ENCODE measurements at regions not wholly inside any gene's neighbourhood (a gene's known extent, or its start where the extent isn't known, plus 50 kb on each side); places are given as distances from the start of the nearest gene placed in this dataset.
A peak's percentile ranks its signal among the peaks of the same experiment; 100 is the strongest.
"Not testable (repeated sequence)": the region's sequence is repeated elsewhere in the genome, so short reads cannot be mapped to it uniquely, and the experiment has no call there.

DNA sequence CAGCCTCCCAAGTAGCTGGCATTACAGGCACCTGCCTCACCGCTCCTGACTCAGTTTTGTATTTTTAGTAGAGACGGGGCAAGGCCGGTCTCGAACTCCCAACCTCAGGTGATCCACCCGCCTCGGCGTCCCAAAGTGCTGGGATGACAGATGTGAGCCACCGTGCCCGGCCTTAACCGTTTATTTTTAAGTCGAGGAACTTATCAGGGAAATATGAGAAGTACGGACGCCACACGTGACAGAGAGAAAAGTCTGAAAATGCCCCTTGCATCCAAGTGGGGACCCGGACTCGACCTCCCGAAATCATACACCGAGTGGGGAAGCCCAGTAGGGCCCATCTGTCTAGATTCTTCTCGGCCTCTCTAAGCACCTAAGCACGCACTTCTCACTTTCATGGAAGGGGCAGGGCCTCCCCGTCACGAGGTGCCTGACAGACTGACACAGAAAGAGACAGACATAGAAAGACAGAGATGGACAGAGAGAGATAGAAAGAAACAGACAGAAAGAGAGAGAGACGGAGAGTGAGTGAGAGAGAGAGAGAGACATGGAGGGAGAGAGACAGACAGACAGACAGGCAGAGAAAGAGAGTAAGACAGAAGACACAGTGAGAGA is 756.5 kb upstream of the DEFB115 start (continued):
- TF ChIP-seq, protein P1, sequence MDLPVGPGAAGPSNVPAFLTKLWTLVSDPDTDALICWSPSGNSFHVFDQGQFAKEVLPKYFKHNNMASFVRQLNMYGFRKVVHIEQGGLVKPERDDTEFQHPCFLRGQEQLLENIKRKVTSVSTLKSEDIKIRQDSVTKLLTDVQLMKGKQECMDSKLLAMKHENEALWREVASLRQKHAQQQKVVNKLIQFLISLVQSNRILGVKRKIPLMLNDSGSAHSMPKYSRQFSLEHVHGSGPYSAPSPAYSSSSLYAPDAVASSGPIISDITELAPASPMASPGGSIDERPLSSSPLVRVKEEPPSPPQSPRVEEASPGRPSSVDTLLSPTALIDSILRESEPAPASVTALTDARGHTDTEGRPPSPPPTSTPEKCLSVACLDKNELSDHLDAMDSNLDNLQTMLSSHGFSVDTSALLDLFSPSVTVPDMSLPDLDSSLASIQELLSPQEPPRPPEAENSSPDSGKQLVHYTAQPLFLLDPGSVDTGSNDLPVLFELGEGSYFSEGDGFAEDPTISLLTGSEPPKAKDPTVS (IDR thresholded peaks at IDR 0.05; ENCODE audit: low read depth, low read length), result no peak
- TF ChIP-seq MYB (IDR thresholded peaks at IDR 0.05; ENCODE audit: borderline replicate concordance, low read depth, low read length) (no peak), PML (IDR thresholded peaks at IDR 0.05; ENCODE audit: low read length) (no peak)
- TF ChIP-seq, protein P2, sequence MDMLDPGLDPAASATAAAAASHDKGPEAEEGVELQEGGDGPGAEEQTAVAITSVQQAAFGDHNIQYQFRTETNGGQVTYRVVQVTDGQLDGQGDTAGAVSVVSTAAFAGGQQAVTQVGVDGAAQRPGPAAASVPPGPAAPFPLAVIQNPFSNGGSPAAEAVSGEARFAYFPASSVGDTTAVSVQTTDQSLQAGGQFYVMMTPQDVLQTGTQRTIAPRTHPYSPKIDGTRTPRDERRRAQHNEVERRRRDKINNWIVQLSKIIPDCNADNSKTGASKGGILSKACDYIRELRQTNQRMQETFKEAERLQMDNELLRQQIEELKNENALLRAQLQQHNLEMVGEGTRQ (IDR thresholded peaks at IDR 0.05; ENCODE audit: borderline replicate concordance, low read depth, low read length), result no peak
- TF ChIP-seq, protein P3, sequence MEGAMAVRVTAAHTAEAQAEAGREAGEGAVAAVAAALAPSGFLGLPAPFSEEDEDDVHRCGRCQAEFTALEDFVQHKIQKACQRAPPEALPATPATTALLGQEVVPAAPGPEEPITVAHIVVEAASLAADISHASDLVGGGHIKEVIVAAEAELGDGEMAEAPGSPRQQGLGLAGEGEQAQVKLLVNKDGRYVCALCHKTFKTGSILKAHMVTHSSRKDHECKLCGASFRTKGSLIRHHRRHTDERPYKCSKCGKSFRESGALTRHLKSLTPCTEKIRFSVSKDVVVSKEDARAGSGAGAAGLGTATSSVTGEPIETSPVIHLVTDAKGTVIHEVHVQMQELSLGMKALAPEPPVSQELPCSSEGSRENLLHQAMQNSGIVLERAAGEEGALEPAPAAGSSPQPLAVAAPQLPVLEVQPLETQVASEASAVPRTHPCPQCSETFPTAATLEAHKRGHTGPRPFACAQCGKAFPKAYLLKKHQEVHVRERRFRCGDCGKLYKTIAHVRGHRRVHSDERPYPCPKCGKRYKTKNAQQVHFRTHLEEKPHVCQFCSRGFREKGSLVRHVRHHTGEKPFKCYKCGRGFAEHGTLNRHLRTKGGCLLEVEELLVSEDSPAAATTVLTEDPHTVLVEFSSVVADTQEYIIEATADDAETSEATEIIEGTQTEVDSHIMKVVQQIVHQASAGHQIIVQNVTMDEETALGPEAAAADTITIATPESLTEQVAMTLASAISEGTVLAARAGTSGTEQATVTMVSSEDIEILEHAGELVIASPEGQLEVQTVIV (IDR thresholded peaks at IDR 0.05; ENCODE audit: borderline replicate concordance, partially characterized antibody), result no peak

GRCh38 chr20:30502670-30503069 is 754.8 kb upstream of the DEFB115 start:
- DNase-seq (ENCODE audit: low read depth, low spot score), result no peak
- Histone ChIP-seq H3K9me3 (replicated peaks; ENCODE audit: control insufficient read depth, insufficient read depth, low read length) (no peaks in the 10 kb centered on the region; the same call in 2 of the 3 replicates), H3K27me3 (replicated peaks in 1 of 2; ENCODE audit: control insufficient read depth in 2 of 2, insufficient read depth in 2 of 2, low read length in 1 of 2) (no peaks in the 10 kb centered on the region), H4K20me1 (ENCODE audit: control insufficient read depth, insufficient read depth) (no peaks in the 10 kb centered on the region), H3K79me2 (ENCODE audit: control insufficient read depth, insufficient read depth, low read length) (no peaks in the 10 kb centered on the region), H3K4me2 (ENCODE audit: control insufficient read depth, insufficient read depth) (no peak overlapping the region), H3K9ac (ENCODE audit: control insufficient read depth, insufficient read depth, low read length) (no peak overlapping the region), H3K4me1 (ENCODE audit: control insufficient read depth, insufficient read depth, low read length) (no peaks in the 10 kb centered on the region), H2AFZ (ENCODE audit: control insufficient read depth, low read depth, low read length) (no peak overlapping the region), H3K36me3 (ENCODE audit: control insufficient read depth in 2 of 2, insufficient read depth in 2 of 2, low read length in 1 of 2) (no peaks in the 10 kb centered on the region), H3K27ac (ENCODE audit: control insufficient read depth, insufficient read depth) (no peak overlapping the region), H3K4me3 (no peak overlapping the region)
- no peak for FAIRE-seq
- POLR2A ChIA-PET, result no interaction called here
- in situ Hi-C loops (cut with MboI) (loop anchor here (25.0 kb wide), 2 partner anchors 1290 to 1890 kb away; no protein-coding TSS in a partner anchor), intact Hi-C loops (cut with micrococcal nuclease; ENCODE audit: unreplicated experiment) (no loop called here)
- CTCF ChIA-PET, result no interaction called here
- no TSS peak for BruUV-seq (replicated peaks)
- ATAC-seq, result no peak
- SMC1A ChIA-PET (ENCODE audit: uncharacterized antibody, unreplicated experiment), result no interaction called here
- TF ChIP-seq, protein P3 (IDR thresholded peaks at IDR 0.05; ENCODE audit: borderline replicate concordance, partially characterized antibody), result peak; percentile 6
- TF ChIP-seq IKZF2 (IDR thresholded peaks at IDR 0.05), result no peak
- RAD21 ChIA-PET (ENCODE audit: unreplicated experiment), result no interaction called here

GRCh38 chr20:30503204-30503603 is 754.3 kb upstream of the DEFB115 start:
- H3K9me3 ChIP-seq (replicated peaks; ENCODE audit: control insufficient read depth, insufficient read depth, low read length), result not testable (repeated sequence)

More at GRCh38 chr20:30503204-30503603, 754.3 kb upstream of the DEFB115 start:
- H3K36me3 ChIP-seq (ENCODE audit: control insufficient read depth in 2 of 2, insufficient read depth in 2 of 2, low read length in 1 of 2); H3K4me1 ChIP-seq (ENCODE audit: control insufficient read depth, insufficient read depth, low read length); CTCF ChIA-PET; H3K27me3 ChIP-seq (replicated peaks in 1 of 2; ENCODE audit: control insufficient read depth in 2 of 2, insufficient read depth in 2 of 2, low read length in 1 of 2); intact Hi-C loops (cut with micrococcal nuclease; ENCODE audit: unreplicated experiment); ATAC-seq; H2AFZ ChIP-seq (ENCODE audit: control insufficient read depth, low read depth, low read length); RAD21 ChIA-PET (ENCODE audit: unreplicated experiment); H3K4me2 ChIP-seq (ENCODE audit: control insufficient read depth, insufficient read depth); H3K4me3 ChIP-seq; H3K9ac ChIP-seq (ENCODE audit: control insufficient read depth, insufficient read depth, low read length); H3K79me2 ChIP-seq (ENCODE audit: control insufficient read depth, insufficient read depth, low read length); DNase-seq (ENCODE audit: low read depth, low spot score); FAIRE-seq; H3K27ac ChIP-seq (ENCODE audit: control insufficient read depth, insufficient read depth); H4K20me1 ChIP-seq (ENCODE audit: control insufficient read depth, insufficient read depth); SMC1A ChIA-PET (ENCODE audit: uncharacterized antibody, unreplicated experiment); POLR2A ChIA-PET; BruUV-seq (replicated peaks): not testable (repeated sequence)
- 0% methylated on average over 1 of the region's 1 CpG for WGBS (ENCODE audit: insufficient coverage, insufficient replicate concordance, low lambda C conversion rate, missing lambda C conversion rate)
- in situ Hi-C loops (cut with MboI), result loop anchor here (25.0 kb wide), 2 partner anchors 1291 to 1891 kb away; no protein-coding TSS in a partner anchor
